HG03571 (cell line): ENCODE measurements at regions not wholly inside any gene's neighbourhood (a gene's known extent, or its start where the extent isn't known, plus 50 kb on each side); places are given as distances from the start of the nearest gene placed in this dataset.
"Not testable (repeated sequence)": the region's sequence is repeated elsewhere in the genome, so short reads cannot be mapped to it uniquely, and the experiment has no call there.

Experiments
- ATAC-seq: cut with Tn5 transposase; IDR thresholded peaks from one replicate; pipeline ENCODE4 v1.9.1; 2021; ENCODE audit not compliant: unreplicated experiment

- no peak for ATAC-seq
Measured at GRCh38 chr14:97804056-97804455, 1006.9 kb downstream of the VRK1 start.

- no peak for ATAC-seq
Measured at GRCh38 chr14:97806891-97807290, 1009.7 kb downstream of the VRK1 start.

GRCh38 chr14:97808541-97808940 lies 1011.4 kb downstream of the VRK1 start:
- not testable (repeated sequence) for ATAC-seq

GRCh38 chr14:97813556-97813955 lies 1016.4 kb downstream of the VRK1 start:
- no peak for ATAC-seq

GRCh38 chr14:97820781-97821180 lies 1023.6 kb downstream of the VRK1 start:
- no peak for ATAC-seq

GRCh38 chr14:97824218-97824617 lies 1027.0 kb downstream of the VRK1 start:
- ATAC-seq, result no peak

GRCh38 chr14:97827746-97828145 lies 1030.6 kb downstream of the VRK1 start:
- ATAC-seq, result no peak

- no peak for ATAC-seq
Measured at GRCh38 chr14:97832776-97833175, 1035.6 kb downstream of the VRK1 start.

GRCh38 chr14:97838986-97839385 lies 1041.8 kb downstream of the VRK1 start:
- no peak for ATAC-seq

GRCh38 chr14:97840159-97840558 lies 1043.0 kb downstream of the VRK1 start:
- ATAC-seq, result no peak

- no peak for ATAC-seq
Measured at GRCh38 chr14:97841762-97842161, 1044.6 kb downstream of the VRK1 start.

GRCh38 chr14:97843066-97843465 lies 1045.9 kb downstream of the VRK1 start:
- ATAC-seq, result no peak

GRCh38 chr14:97844042-97844441 lies 1046.9 kb downstream of the VRK1 start:
- no peak for ATAC-seq

GRCh38 chr14:97846156-97846555 lies 1049.0 kb downstream of the VRK1 start:
- ATAC-seq, result no peak

- no peak for ATAC-seq
Measured at GRCh38 chr14:97848317-97848980, 1051.3 kb downstream of the VRK1 start.

GRCh38 chr14:97850466-97850865 lies 1053.3 kb downstream of the VRK1 start:
- no peak for ATAC-seq

- ATAC-seq, result no peak
Measured at GRCh38 chr14:97850886-97851285, 1053.7 kb downstream of the VRK1 start.

GRCh38 chr14:97851428-97851995 lies 1054.3 kb downstream of the VRK1 start:
- no peak for ATAC-seq

GRCh38 chr14:97854918-97855317 lies 1057.7 kb downstream of the VRK1 start:
- no peak for ATAC-seq

- no peak for ATAC-seq
Measured at GRCh38 chr14:97866195-97866594, 1069.0 kb downstream of the VRK1 start.

GRCh38 chr14:97866664-97867063 lies 1069.5 kb downstream of the VRK1 start:
- ATAC-seq, result no peak

- no peak for ATAC-seq
Measured at GRCh38 chr14:97873291-97873690, 1076.1 kb downstream of the VRK1 start.

- no peak for ATAC-seq
Measured at GRCh38 chr14:97874394-97874793, 1077.2 kb downstream of the VRK1 start.
